Fibroblast of mammary gland (primary cell): ENCODE measurements at regions not wholly inside any gene's neighbourhood (a gene's known extent, or its start where the extent isn't known, plus 50 kb on each side); places are given as distances from the start of the nearest gene placed in this dataset.

Source experiments
- DNase-seq: peaks from one replicate; pipeline ENCODE4 v3.0.0-alpha.2; 2010; ENCODE audit warnings: low read depth
- H3K4me3 ChIP-seq: 2 replicates; pipeline ENCODE4 v1.5.1; 2011; ENCODE audit warnings: low read depth, mild to moderate bottlenecking, low read length, moderate library complexity; ENCODE audit not compliant: control insufficient read depth
- TF ChIP-seq, protein P1 (sequence below): conservative IDR thresholded peaks from 2 replicates; pipeline ENCODE4 v1.5.1; 2011; ENCODE audit warnings: low read depth, low read length, inconsistent platforms; ENCODE audit not compliant: control insufficient read depth, insufficient read depth

DNA sequence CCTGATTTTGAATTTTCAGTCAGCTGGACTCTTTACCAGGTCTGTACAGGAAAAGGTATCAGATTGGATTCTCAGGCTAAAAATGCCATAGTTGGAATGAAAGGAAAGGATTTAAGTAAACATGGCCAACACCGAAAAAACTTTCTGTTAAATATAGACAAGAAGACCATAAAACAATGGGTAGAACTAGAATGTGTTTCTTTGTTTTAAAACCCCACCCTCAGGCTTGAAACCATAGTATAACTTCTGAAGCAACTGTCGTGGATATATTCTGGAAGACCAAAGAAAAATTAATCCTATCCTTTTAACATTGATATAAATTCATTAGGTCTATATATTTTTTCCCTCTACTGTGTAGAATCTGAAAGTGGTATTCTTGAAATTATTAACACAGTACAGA is 118.6 kb upstream of the HAPLN1 start:
- no peak overlapping the region for H3K4me3 ChIP-seq
- TF ChIP-seq, protein P1, sequence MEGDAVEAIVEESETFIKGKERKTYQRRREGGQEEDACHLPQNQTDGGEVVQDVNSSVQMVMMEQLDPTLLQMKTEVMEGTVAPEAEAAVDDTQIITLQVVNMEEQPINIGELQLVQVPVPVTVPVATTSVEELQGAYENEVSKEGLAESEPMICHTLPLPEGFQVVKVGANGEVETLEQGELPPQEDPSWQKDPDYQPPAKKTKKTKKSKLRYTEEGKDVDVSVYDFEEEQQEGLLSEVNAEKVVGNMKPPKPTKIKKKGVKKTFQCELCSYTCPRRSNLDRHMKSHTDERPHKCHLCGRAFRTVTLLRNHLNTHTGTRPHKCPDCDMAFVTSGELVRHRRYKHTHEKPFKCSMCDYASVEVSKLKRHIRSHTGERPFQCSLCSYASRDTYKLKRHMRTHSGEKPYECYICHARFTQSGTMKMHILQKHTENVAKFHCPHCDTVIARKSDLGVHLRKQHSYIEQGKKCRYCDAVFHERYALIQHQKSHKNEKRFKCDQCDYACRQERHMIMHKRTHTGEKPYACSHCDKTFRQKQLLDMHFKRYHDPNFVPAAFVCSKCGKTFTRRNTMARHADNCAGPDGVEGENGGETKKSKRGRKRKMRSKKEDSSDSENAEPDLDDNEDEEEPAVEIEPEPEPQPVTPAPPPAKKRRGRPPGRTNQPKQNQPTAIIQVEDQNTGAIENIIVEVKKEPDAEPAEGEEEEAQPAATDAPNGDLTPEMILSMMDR: no peak
- DNase-seq: no peak

DNA sequence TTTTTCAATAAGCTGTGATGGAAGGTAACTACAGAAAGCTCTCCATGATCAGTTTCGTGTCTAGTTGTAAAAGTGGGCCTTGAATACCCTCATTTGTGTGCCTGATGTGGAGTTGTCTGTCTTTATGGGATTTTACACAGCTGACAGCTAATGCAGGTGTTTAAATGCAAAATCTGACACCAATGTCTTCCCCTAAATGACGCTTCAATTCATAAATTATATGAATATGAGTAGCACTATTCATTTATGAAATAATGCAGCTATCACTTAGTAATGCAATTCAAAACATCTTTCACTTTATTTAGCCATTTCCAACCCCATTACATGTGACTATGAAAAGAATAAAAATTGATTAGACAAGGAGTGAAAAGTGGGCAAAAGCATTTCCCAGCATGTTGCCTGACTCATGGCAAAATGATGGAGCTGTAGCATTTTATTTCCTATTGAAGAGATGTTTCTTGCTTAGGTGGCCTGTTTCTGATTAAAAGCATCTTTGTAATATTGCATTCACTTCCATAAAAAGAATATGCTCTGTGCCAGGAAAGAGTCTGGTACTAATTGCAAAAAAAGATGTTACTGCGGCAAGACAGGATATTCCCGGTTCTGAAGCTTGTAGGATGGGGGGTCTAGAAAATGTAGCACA is 116.7 kb upstream of the HAPLN1 start:
- H3K4me3 ChIP-seq: no peak overlapping the region
- TF ChIP-seq, protein P1: no peak
- peak; percentile 17 for DNase-seq

DNA sequence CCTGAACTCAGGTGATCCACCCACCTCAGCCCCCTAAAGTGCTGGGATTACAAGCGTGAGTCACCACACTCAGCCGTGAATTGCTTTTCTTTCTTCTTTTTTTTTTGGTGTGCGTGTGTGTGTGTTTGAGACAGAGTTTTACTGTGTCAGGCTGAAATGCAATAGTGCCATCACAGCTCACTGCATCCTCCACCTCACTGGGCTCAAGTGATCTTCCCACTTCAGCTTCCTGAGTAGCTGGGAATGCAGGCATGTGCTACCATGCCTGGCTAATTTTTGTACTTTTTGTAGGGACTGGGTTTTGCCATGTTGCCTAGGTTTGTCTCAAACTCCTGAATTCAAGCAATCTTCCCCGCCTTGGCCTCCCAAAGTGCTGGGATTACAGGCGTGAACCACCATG is 113.7 kb upstream of the HAPLN1 start:
- TF ChIP-seq, protein P1: no peak
- DNase-seq: no peak

GRCh38 chr5:83831834-83832233 is 111.2 kb upstream of the HAPLN1 start:
- TF ChIP-seq, protein P1: no peak
- DNase-seq: no peak

More for the DNA sequence above, 113.7 kb upstream of the HAPLN1 start:
- H3K4me3 ChIP-seq: no peak overlapping the region

GRCh38 chr5:83827111-83827557 is 106.5 kb upstream of the HAPLN1 start:
- no peak overlapping the region for H3K4me3 ChIP-seq
- TF ChIP-seq, protein P1: no peak
- peak; percentile 40 for DNase-seq

More at GRCh38 chr5:83831834-83832233, 111.2 kb upstream of the HAPLN1 start:
- H3K4me3 ChIP-seq: no peak overlapping the region

DNA sequence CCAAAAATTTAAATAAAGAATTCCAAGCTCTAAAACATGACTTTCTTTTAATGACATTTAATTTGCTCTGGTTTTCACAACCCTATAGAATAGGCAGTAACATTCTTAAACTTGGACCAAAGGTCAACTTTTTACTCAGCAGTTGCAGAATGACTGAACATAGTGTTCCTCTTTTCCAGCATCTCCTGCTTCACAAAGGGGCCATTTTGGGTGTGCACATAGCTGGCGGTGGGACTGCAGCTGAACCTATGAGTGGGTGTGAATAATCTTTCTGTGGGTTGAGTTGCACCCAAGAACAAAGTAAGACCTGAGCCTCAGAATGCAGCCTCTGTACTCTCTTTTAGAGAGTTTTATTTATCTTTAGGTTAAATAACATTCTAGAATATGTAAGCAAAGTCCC is 96.9 kb upstream of the HAPLN1 start:
- DNase-seq: no peak
- TF ChIP-seq, protein P1: no peak
- no peak overlapping the region for H3K4me3 ChIP-seq

DNA sequence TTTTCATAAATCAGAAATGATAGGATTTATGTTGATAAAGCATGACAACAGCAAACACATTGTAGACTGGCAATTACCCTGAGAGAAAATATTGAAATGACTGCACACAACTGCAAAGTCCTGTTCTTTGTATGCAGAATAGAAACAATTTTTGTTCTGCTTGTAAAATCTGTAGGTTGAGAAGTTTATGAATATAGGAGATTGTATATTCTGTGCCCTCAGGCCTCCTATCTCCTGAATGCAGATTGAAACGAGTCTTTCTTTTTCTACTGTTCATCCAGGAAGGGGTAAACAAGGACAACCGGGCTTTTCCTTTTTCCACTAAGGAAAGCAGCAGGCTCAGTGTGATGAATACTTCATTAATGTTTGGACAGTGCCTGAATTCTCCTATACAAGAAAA is 95.0 kb upstream of the HAPLN1 start:
- DNase-seq: no peak
- H3K4me3 ChIP-seq: no peak overlapping the region
- TF ChIP-seq, protein P1: no peak
